ENCODE measurements at regions not wholly inside any gene's neighbourhood (a gene's known extent, or its start where the extent isn't known, plus 50 kb on each side); places are given as distances from the start of the nearest gene placed in this dataset.

GRCh38 chr10:71143610-71144009, 68.8 kb upstream of the UNC5B start:
- Histone ChIP-seq H3K4me1 (replicated peaks in 1 of 2; ENCODE audit: control insufficient read depth in 2 of 2, insufficient read depth in 2 of 2, low read length in 2 of 2) (no peaks in the 10 kb centered on the region), H3K9me3 (replicated peaks; ENCODE audit: control insufficient read depth, insufficient read depth, low read depth, low read length) (no peaks in the 10 kb centered on the region), H3K27me3 (ENCODE audit: control insufficient read depth in 2 of 2, insufficient read depth in 2 of 2, low read length in 2 of 2) (peaks cover 17 to 43% of the 10 kb centered on the region in 2 experiments; a peak in 3 of 5 replicates), H4K20me1 (replicated peaks; ENCODE audit: control insufficient read depth, insufficient read depth, low read length) (peaks cover 4% of the 10 kb centered on the region), H3K27ac (ENCODE audit: extremely low read depth, low read depth, low read length) (no peak overlapping the region), H3K79me2 (ENCODE audit: control insufficient read depth, insufficient read depth, low read length) (no peaks in the 10 kb centered on the region), H3K4me3 (no peak overlapping the region), H3K9me1 (ENCODE audit: control insufficient read depth, insufficient read depth, low read length) (no peaks in the 10 kb centered on the region), H3K4me2 (ENCODE audit: insufficient read depth, low read length) (no peak overlapping the region), H3K9ac (ENCODE audit: insufficient read depth in 1 of 2, low read depth in 2 of 2, low read length in 2 of 2) (no peak overlapping the region), H3K36me3 (ENCODE audit: control insufficient read depth, insufficient read depth, low read length) (no peaks in the 10 kb centered on the region), H2AFZ (ENCODE audit: low read depth, low read length) (no peak overlapping the region)
- in situ Hi-C loops (cut with MboI) (no loop called here), intact Hi-C loops (cut with micrococcal nuclease) (no loop called here)
- no TSS peak for BruUV-seq (replicated peaks)
- DNase-seq (ENCODE audit: extremely low read depth in 1 of 4, low spot score in 3 of 4) (no peak), FAIRE-seq (no peak), ATAC-seq (no peak)
- TF ChIP-seq RBM34 (IDR thresholded peaks at IDR 0.05; ENCODE audit: borderline replicate concordance, insufficient read depth, low read length) (no peak), ZNF512 (tag; IDR thresholded peaks at IDR 0.05) (no peak), ZNF696 (CRISPR knock-in tag; conservative IDR thresholded peaks at IDR 0.05) (no peak)
- POLR2A ChIA-PET: interaction anchor here (0.7 to 1.5 kb wide), 2 partner anchors 9 to 25 kb away, joined by 4 to 5 read pairs; no protein-coding TSS in a partner anchor
- CTCF ChIA-PET (ENCODE audit: low intra/inter-chr PET ratio): no interaction called here
- 3% methylated on average over 4 of the region's 4 CpGs for WGBS (ENCODE audit: insufficient coverage, low coverage, missing lambda C conversion rate)

GRCh38 chr10:71144824-71145223, 67.5 kb upstream of the UNC5B start:
- Histone ChIP-seq H3K9me1 (ENCODE audit: control insufficient read depth, insufficient read depth, low read length) (no peaks in the 10 kb centered on the region), H3K4me1 (replicated peaks in 1 of 2; ENCODE audit: control insufficient read depth in 2 of 2, insufficient read depth in 2 of 2, low read length in 2 of 2) (no peaks in the 10 kb centered on the region), H3K9me3 (replicated peaks; ENCODE audit: control insufficient read depth, insufficient read depth, low read depth, low read length) (no peaks in the 10 kb centered on the region), H3K36me3 (ENCODE audit: control insufficient read depth, insufficient read depth, low read length) (no peaks in the 10 kb centered on the region), H3K79me2 (ENCODE audit: control insufficient read depth, insufficient read depth, low read length) (no peaks in the 10 kb centered on the region), H3K4me3 (no peak overlapping the region), H4K20me1 (replicated peaks; ENCODE audit: control insufficient read depth, insufficient read depth, low read length) (peaks cover 4% of the 10 kb centered on the region), H3K27ac (ENCODE audit: extremely low read depth, low read depth, low read length) (no peak overlapping the region), H3K4me2 (ENCODE audit: insufficient read depth, low read length) (no peak overlapping the region), H3K9ac (ENCODE audit: insufficient read depth in 1 of 2, low read depth in 2 of 2, low read length in 2 of 2) (no peak overlapping the region), H2AFZ (ENCODE audit: low read depth, low read length) (no peak overlapping the region), H3K27me3 (ENCODE audit: control insufficient read depth in 2 of 2, insufficient read depth in 2 of 2, low read length in 2 of 2) (peaks cover 13 to 34% of the 10 kb centered on the region in 2 experiments; a peak in 3 of 5 replicates)
- DNase-seq (ENCODE audit: extremely low read depth in 1 of 4, low spot score in 3 of 4): no peak
- POLR2A ChIA-PET: interaction anchor here (1.3 kb wide), 1 partner anchor 12 kb away, joined by 3 read pairs; no protein-coding TSS in a partner anchor
- 0% methylated on average over 4 of the region's 4 CpGs for WGBS (ENCODE audit: insufficient coverage, low coverage, missing lambda C conversion rate)
- CTCF ChIA-PET (ENCODE audit: low intra/inter-chr PET ratio): no interaction called here
- FAIRE-seq: no peak
- no peak for ATAC-seq
- in situ Hi-C loops (cut with MboI): no loop called here
- intact Hi-C loops (cut with micrococcal nuclease): no loop called here
- BruUV-seq (replicated peaks): no TSS peak
- TF ChIP-seq MYBL2 (IDR thresholded peaks at IDR 0.05; ENCODE audit: low read depth) (no peak), MYBL2 (CRISPR knock-in tag; IDR thresholded peaks at IDR 0.05; ENCODE audit: borderline replicate concordance) (no peak), NCOA4 (IDR thresholded peaks at IDR 0.05; ENCODE audit: partially characterized antibody) (no peak), BRCA1 (IDR thresholded peaks at IDR 0.05) (no peak), BRCA1 (CRISPR knock-in tag; IDR thresholded peaks at IDR 0.05) (no peak), TFAP4 (CRISPR knock-in tag; IDR thresholded peaks at IDR 0.05; ENCODE audit: borderline replicate concordance) (no peak), ZNF551 (CRISPR knock-in tag; IDR thresholded peaks at IDR 0.05) (no peak), KLF10 (CRISPR knock-in tag; IDR thresholded peaks at IDR 0.05) (no peak), ASH1L (IDR thresholded peaks at IDR 0.05; ENCODE audit: borderline replicate concordance, low read depth, partially characterized antibody) (no peak), NFXL1 (CRISPR knock-in tag; IDR thresholded peaks at IDR 0.05) (no peak), ZBTB34 (CRISPR knock-in tag; IDR thresholded peaks at IDR 0.05) (no peak)

Data from K562 (cell line).